ENCODE measurements at regions not wholly inside any gene's neighbourhood (a gene's known extent, or its start where the extent isn't known, plus 50 kb on each side); places are given as distances from the start of the nearest gene placed in this dataset.

DNA sequence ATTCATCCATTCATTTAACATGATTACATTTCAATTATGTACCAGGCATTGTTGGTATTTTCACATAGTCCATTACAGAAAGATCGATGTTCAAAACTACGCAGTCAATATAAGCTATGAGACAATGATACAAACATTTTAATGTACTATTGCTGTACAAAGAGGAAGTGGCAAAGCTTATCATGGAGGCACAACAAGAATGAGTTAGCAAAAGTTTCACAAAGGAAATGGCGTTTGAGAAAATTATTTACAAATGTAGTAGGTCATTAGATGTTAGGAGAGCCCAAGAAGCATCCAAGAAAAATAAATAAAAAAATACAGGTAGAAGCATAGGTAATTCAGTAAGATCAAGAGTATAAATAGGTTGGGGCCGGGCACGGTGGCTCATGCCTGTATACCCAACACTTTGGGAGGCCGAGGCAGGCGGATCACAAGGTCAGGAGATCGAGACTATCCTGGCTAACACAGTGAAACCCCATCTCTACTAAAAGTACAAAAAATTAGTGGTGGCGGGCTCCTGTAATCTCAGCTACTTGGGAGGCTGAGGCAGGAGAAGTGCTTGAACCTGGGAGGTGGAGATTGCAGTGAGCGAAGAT lies 1730.8 kb upstream of the CELF4 start:
- TF ChIP-seq EZH2phosphoT487 (IDR thresholded peaks at IDR 0.05; ENCODE audit: borderline replicate concordance, low read length), result no peak
- TF ChIP-seq, protein P1, sequence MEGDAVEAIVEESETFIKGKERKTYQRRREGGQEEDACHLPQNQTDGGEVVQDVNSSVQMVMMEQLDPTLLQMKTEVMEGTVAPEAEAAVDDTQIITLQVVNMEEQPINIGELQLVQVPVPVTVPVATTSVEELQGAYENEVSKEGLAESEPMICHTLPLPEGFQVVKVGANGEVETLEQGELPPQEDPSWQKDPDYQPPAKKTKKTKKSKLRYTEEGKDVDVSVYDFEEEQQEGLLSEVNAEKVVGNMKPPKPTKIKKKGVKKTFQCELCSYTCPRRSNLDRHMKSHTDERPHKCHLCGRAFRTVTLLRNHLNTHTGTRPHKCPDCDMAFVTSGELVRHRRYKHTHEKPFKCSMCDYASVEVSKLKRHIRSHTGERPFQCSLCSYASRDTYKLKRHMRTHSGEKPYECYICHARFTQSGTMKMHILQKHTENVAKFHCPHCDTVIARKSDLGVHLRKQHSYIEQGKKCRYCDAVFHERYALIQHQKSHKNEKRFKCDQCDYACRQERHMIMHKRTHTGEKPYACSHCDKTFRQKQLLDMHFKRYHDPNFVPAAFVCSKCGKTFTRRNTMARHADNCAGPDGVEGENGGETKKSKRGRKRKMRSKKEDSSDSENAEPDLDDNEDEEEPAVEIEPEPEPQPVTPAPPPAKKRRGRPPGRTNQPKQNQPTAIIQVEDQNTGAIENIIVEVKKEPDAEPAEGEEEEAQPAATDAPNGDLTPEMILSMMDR (IDR thresholded peaks at IDR 0.05; ENCODE audit: low read depth, low read length, poor library complexity, severe bottlenecking), result no peak
- H3K4me1 ChIP-seq (ENCODE audit: control insufficient read depth, low read length), result no peaks in the 10 kb centered on the region
- H3K27ac ChIP-seq (ENCODE audit: low read depth, low read length), result no peak overlapping the region
- no peak overlapping the region for H3K4me3 ChIP-seq (ENCODE audit: low read length)
- no peaks in the 10 kb centered on the region for H3K27me3 ChIP-seq (ENCODE audit: control insufficient read depth, low read length)
- no peaks in the 10 kb centered on the region for H3K79me2 ChIP-seq (ENCODE audit: control insufficient read depth, low read length)
- H4K20me1 ChIP-seq (ENCODE audit: control insufficient read depth, insufficient read depth, low read depth, low read length), result no peaks in the 10 kb centered on the region
- 0 out of 2 replicates have a peak, but pooled peaks cover 3% of the 10 kb centered on the region for H3K9me3 ChIP-seq (ENCODE audit: control insufficient read depth, insufficient read depth, low read length)
- no peaks in the 10 kb centered on the region for H3K9me2 ChIP-seq (replicated peaks; ENCODE audit: control insufficient read depth, low read length)
- H3K4me2 ChIP-seq (ENCODE audit: low read length), result no peak overlapping the region
- no peaks in the 10 kb centered on the region for H3F3A ChIP-seq (ENCODE audit: control insufficient read depth, insufficient read depth)
- H3K36me3 ChIP-seq (ENCODE audit: control insufficient read depth, low read length), result no peaks in the 10 kb centered on the region

DNA sequence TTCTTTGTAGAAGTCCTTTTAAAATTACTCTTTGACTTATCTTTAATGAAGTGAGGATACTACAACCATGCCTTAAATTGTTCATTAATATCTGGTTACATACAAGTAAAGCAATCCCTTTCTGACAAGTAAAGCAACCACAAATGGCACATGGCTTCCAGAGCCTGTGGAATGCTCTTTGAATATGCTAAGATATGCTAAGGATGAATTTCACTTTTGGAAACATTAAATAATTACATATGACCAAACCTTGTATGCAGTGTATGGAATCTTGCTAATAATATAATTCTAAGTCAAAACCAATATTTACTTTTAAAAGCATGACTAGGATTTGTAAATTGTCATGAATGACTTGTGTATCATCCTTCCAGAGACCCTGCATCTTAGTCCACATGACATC lies 1711.2 kb upstream of the CELF4 start:
- Histone ChIP-seq H3K4me2 (ENCODE audit: low read length) (no peak overlapping the region), H4K20me1 (ENCODE audit: control insufficient read depth, insufficient read depth, low read depth, low read length) (no peaks in the 10 kb centered on the region), H3K9me3 (ENCODE audit: control insufficient read depth, insufficient read depth, low read length) (no peaks in the 10 kb centered on the region; the same call in 1 of the 2 replicates), H3K4me3 (ENCODE audit: low read length) (no peak overlapping the region), H3K27me3 (ENCODE audit: control insufficient read depth, low read length) (no peaks in the 10 kb centered on the region), H3K27ac (ENCODE audit: low read depth, low read length) (no peak overlapping the region), H3F3A (ENCODE audit: control insufficient read depth, insufficient read depth) (no peaks in the 10 kb centered on the region), H3K36me3 (ENCODE audit: control insufficient read depth, low read length) (no peaks in the 10 kb centered on the region), H3K9me2 (replicated peaks; ENCODE audit: control insufficient read depth, low read length) (no peaks in the 10 kb centered on the region), H3K4me1 (ENCODE audit: control insufficient read depth, low read length) (no peaks in the 10 kb centered on the region), H3K79me2 (ENCODE audit: control insufficient read depth, low read length) (no peaks in the 10 kb centered on the region)
- TF ChIP-seq, protein P1 (IDR thresholded peaks at IDR 0.05; ENCODE audit: low read depth, low read length, poor library complexity, severe bottlenecking), result no peak
- TF ChIP-seq EZH2phosphoT487 (IDR thresholded peaks at IDR 0.05; ENCODE audit: borderline replicate concordance, low read length), result no peak

DNA sequence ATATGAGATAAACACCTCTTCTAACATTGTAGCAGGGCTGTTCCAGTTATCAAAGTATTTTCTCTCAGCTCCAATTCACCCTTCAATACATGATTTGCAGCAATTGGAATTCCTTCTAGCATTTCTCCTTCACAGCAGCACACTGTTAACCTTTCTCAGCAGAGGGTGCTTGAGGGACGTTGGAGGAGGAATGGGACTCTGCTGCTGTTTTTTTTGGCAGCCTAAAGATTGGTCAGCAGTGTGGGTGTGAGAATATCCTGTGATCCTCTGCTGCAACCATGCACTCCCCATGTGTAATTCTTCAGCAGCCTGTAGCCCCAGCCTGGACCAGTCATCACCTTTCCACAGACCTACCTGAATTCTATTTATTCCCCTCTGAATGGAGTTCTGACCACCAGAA lies 1708.9 kb upstream of the CELF4 start:
- Histone ChIP-seq H4K20me1 (ENCODE audit: control insufficient read depth, insufficient read depth, low read depth, low read length) (no peaks in the 10 kb centered on the region), H3K79me2 (ENCODE audit: control insufficient read depth, low read length) (no peaks in the 10 kb centered on the region), H3K4me1 (ENCODE audit: control insufficient read depth, low read length) (no peaks in the 10 kb centered on the region), H3K36me3 (ENCODE audit: control insufficient read depth, low read length) (no peaks in the 10 kb centered on the region), H3K27me3 (ENCODE audit: control insufficient read depth, low read length) (no peaks in the 10 kb centered on the region), H3K4me3 (ENCODE audit: low read length) (no peak overlapping the region), H3K4me2 (ENCODE audit: low read length) (no peak overlapping the region), H3K9me3 (ENCODE audit: control insufficient read depth, insufficient read depth, low read length) (no peaks in the 10 kb centered on the region), H3K9me2 (replicated peaks; ENCODE audit: control insufficient read depth, low read length) (no peaks in the 10 kb centered on the region), H3F3A (ENCODE audit: control insufficient read depth, insufficient read depth) (no peaks in the 10 kb centered on the region), H3K27ac (ENCODE audit: low read depth, low read length) (no peak overlapping the region)
- TF ChIP-seq, protein P1 (IDR thresholded peaks at IDR 0.05; ENCODE audit: low read depth, low read length, poor library complexity, severe bottlenecking), result no peak
- TF ChIP-seq EZH2phosphoT487 (IDR thresholded peaks at IDR 0.05; ENCODE audit: borderline replicate concordance, low read length), result no peak

Data from DOHH2 (cell line).